Astrocyte of the hippocampus (primary cell): ENCODE measurements at regions not wholly inside any gene's neighbourhood (a gene's known extent, or its start where the extent isn't known, plus 50 kb on each side); places are given as distances from the start of the nearest gene placed in this dataset.
A peak's percentile ranks its signal among the peaks of the same experiment; 100 is the strongest.

Source experiments
- DNase-seq: peaks from one replicate; pipeline ENCODE4 v3.0.0; 2011; ENCODE audit warnings: low read depth, low spot score

- DNase-seq = no peak
Measured at GRCh38 chr20:12358655-12359009, 440.9 kb downstream of the BTBD3 start.

GRCh38 chr20:12371990-12372389 is 454.3 kb downstream of the BTBD3 start:
- DNase-seq = no peak

- no peak for DNase-seq
Measured at GRCh38 chr20:12372557-12372956, 454.9 kb downstream of the BTBD3 start.

- no peak for DNase-seq
Measured at GRCh38 chr20:12375967-12376366, 458.3 kb downstream of the BTBD3 start.

- no peak for DNase-seq
Measured at GRCh38 chr20:12383821-12384220, 466.1 kb downstream of the BTBD3 start.

GRCh38 chr20:12386821-12387220 is 469.1 kb downstream of the BTBD3 start:
- no peak for DNase-seq

GRCh38 chr20:12391099-12391498 is 473.4 kb downstream of the BTBD3 start:
- no peak for DNase-seq

GRCh38 chr20:12394786-12395185 is 477.1 kb downstream of the BTBD3 start:
- DNase-seq = peak; percentile 5

GRCh38 chr20:12395353-12395752 is 477.7 kb downstream of the BTBD3 start:
- peak; percentile 11 for DNase-seq

- DNase-seq = no peak
Measured at GRCh38 chr20:12395760-12396159, 478.1 kb downstream of the BTBD3 start.

GRCh38 chr20:12399110-12399836 is 481.6 kb downstream of the BTBD3 start:
- no peak for DNase-seq

- DNase-seq = no peak
Measured at GRCh38 chr20:12404941-12405340, 487.2 kb downstream of the BTBD3 start.

- DNase-seq = no peak
Measured at GRCh38 chr20:12406978-12407377, 489.3 kb downstream of the BTBD3 start.

GRCh38 chr20:12409501-12409900 is 491.8 kb downstream of the BTBD3 start:
- no peak for DNase-seq

GRCh38 chr20:12410783-12411182 is 493.1 kb downstream of the BTBD3 start:
- DNase-seq = no peak

- no peak for DNase-seq
Measured at GRCh38 chr20:12411246-12411940, 493.7 kb downstream of the BTBD3 start.

- no peak for DNase-seq
Measured at GRCh38 chr20:12413116-12413515, 495.4 kb downstream of the BTBD3 start.

GRCh38 chr20:12414446-12415274 is 497.0 kb downstream of the BTBD3 start:
- DNase-seq = peak; percentile 68

GRCh38 chr20:12416281-12416680 is 498.6 kb downstream of the BTBD3 start:
- DNase-seq = no peak

GRCh38 chr20:12433724-12434123 is 516.0 kb downstream of the BTBD3 start:
- no peak for DNase-seq

- DNase-seq = no peak
Measured at GRCh38 chr20:12434672-12435071, 517.0 kb downstream of the BTBD3 start.

GRCh38 chr20:12435268-12435667 is 517.6 kb downstream of the BTBD3 start:
- no peak for DNase-seq
